ENCODE measurements at regions not wholly inside any gene's neighbourhood (a gene's known extent, or its start where the extent isn't known, plus 50 kb on each side); places are given as distances from the start of the nearest gene placed in this dataset.

GRCh38 chr22:47781024-47781423, 1018.6 kb downstream of the TBC1D22A start:
- H4K20me1 ChIP-seq (ENCODE audit: control insufficient read depth, insufficient read depth, low read depth, low read length), result no peaks in the 10 kb centered on the region
- H3K9me3 ChIP-seq (ENCODE audit: control insufficient read depth, insufficient read depth, low read length), result peaks cover 7% of the 10 kb centered on the region; the same call in 1 of the 2 replicates
- no peaks in the 10 kb centered on the region for H3K9me2 ChIP-seq (replicated peaks; ENCODE audit: control insufficient read depth, low read length)
- no peak overlapping the region for H3K27ac ChIP-seq (ENCODE audit: low read depth, low read length)
- no peaks in the 10 kb centered on the region for H3F3A ChIP-seq (ENCODE audit: control insufficient read depth, insufficient read depth)
- no peaks in the 10 kb centered on the region for H3K27me3 ChIP-seq (ENCODE audit: control insufficient read depth, low read length)
- H3K4me2 ChIP-seq (ENCODE audit: low read length), result no peak overlapping the region
- no peaks in the 10 kb centered on the region for H3K4me1 ChIP-seq (ENCODE audit: control insufficient read depth, low read length)
- TF ChIP-seq EZH2phosphoT487 (IDR thresholded peaks at IDR 0.05; ENCODE audit: borderline replicate concordance, low read length) (no peak), CTCF (IDR thresholded peaks at IDR 0.05; ENCODE audit: low read depth, low read length, poor library complexity, severe bottlenecking) (no peak)
- no peaks in the 10 kb centered on the region for H3K79me2 ChIP-seq (ENCODE audit: control insufficient read depth, low read length)
- no peak overlapping the region for H3K4me3 ChIP-seq (ENCODE audit: low read length)
- no peaks in the 10 kb centered on the region for H3K36me3 ChIP-seq (ENCODE audit: control insufficient read depth, low read length)

- Histone ChIP-seq H3K36me3 (ENCODE audit: control insufficient read depth, low read length) (no peaks in the 10 kb centered on the region), H3K4me3 (ENCODE audit: low read length) (no peak overlapping the region), H4K20me1 (ENCODE audit: control insufficient read depth, insufficient read depth, low read depth, low read length) (no peaks in the 10 kb centered on the region), H3K27ac (ENCODE audit: low read depth, low read length) (no peak overlapping the region), H3K79me2 (ENCODE audit: control insufficient read depth, low read length) (no peaks in the 10 kb centered on the region), H3F3A (ENCODE audit: control insufficient read depth, insufficient read depth) (no peaks in the 10 kb centered on the region), H3K4me1 (ENCODE audit: control insufficient read depth, low read length) (no peaks in the 10 kb centered on the region), H3K9me3 (ENCODE audit: control insufficient read depth, insufficient read depth, low read length) (peaks cover 3% of the 10 kb centered on the region; the same call in 1 of the 2 replicates), H3K27me3 (ENCODE audit: control insufficient read depth, low read length) (peaks cover 3% of the 10 kb centered on the region; the same call in 1 of the 2 replicates), H3K4me2 (ENCODE audit: low read length) (no peak overlapping the region), H3K9me2 (replicated peaks; ENCODE audit: control insufficient read depth, low read length) (no peaks in the 10 kb centered on the region)
- TF ChIP-seq CTCF (IDR thresholded peaks at IDR 0.05; ENCODE audit: low read depth, low read length, poor library complexity, severe bottlenecking), result no peak
- TF ChIP-seq EZH2phosphoT487 (IDR thresholded peaks at IDR 0.05; ENCODE audit: borderline replicate concordance, low read length), result no peak
Measured at GRCh38 chr22:47780281-47780875, 1017.9 kb downstream of the TBC1D22A start.

- no peaks in the 10 kb centered on the region for H3K9me2 ChIP-seq (replicated peaks; ENCODE audit: control insufficient read depth, low read length)
- TF ChIP-seq CTCF (IDR thresholded peaks at IDR 0.05; ENCODE audit: low read depth, low read length, poor library complexity, severe bottlenecking) (no peak), EZH2phosphoT487 (IDR thresholded peaks at IDR 0.05; ENCODE audit: borderline replicate concordance, low read length) (no peak)
- H3K4me1 ChIP-seq (ENCODE audit: control insufficient read depth, low read length), result no peaks in the 10 kb centered on the region
- H3K36me3 ChIP-seq (ENCODE audit: control insufficient read depth, low read length), result no peaks in the 10 kb centered on the region
- H3K27ac ChIP-seq (ENCODE audit: low read depth, low read length), result no peak overlapping the region
- no peaks in the 10 kb centered on the region for H3K9me3 ChIP-seq (ENCODE audit: control insufficient read depth, insufficient read depth, low read length)
- no peak overlapping the region for H3K4me3 ChIP-seq (ENCODE audit: low read length)
- H3F3A ChIP-seq (ENCODE audit: control insufficient read depth, insufficient read depth), result no peaks in the 10 kb centered on the region
- no peaks in the 10 kb centered on the region for H4K20me1 ChIP-seq (ENCODE audit: control insufficient read depth, insufficient read depth, low read depth, low read length)
- H3K4me2 ChIP-seq (ENCODE audit: low read length), result no peak overlapping the region
- H3K27me3 ChIP-seq (ENCODE audit: control insufficient read depth, low read length), result peaks cover 8% of the 10 kb centered on the region; the same call in 1 of the 2 replicates
- no peaks in the 10 kb centered on the region for H3K79me2 ChIP-seq (ENCODE audit: control insufficient read depth, low read length)
Measured at GRCh38 chr22:47779474-47779873, 1017.0 kb downstream of the TBC1D22A start.
